ENCODE measurements at regions not wholly inside any gene's neighbourhood (a gene's known extent, or its start where the extent isn't known, plus 50 kb on each side); places are given as distances from the start of the nearest gene placed in this dataset.

DNA sequence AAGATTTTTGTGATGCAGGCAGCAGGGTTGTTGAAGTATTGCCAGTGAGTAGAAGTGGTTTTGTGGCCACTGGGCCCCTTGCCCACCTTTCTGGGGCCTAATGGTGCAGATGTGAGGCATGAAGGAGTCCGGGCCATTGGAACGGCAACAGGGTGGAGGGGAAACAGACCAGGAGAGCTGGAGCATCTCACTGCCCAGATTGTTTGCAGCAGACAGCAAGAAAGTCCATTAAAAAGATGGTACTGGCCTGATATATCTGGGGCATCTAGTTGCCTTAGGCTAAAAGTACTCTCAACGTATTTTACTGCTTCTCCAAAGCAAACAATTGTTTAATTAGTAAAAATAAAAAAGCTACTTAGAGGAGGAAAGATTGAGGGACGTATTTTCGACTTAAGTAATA lies 298.4 kb downstream of the SATB1 start:
- H3K27ac ChIP-seq (ENCODE audit: low read depth, low read length): no peak overlapping the region
- H3K9me3 ChIP-seq (ENCODE audit: control insufficient read depth, insufficient read depth, low read length): no peaks in the 10 kb centered on the region
- no peaks in the 10 kb centered on the region for H3K27me3 ChIP-seq (ENCODE audit: control insufficient read depth, insufficient read depth, low read length)
- H3K4me3 ChIP-seq (ENCODE audit: low read depth, low read length): no peak overlapping the region
- no peak overlapping the region for H3K9ac ChIP-seq (ENCODE audit: low read depth, low read length)
- H3K4me1 ChIP-seq (ENCODE audit: control insufficient read depth, insufficient read depth, low read length): no peaks in the 10 kb centered on the region
- H3K36me3 ChIP-seq (ENCODE audit: control insufficient read depth, insufficient read depth, low read length): no peaks in the 10 kb centered on the region; the same call in 1 of the 2 replicates

DNA sequence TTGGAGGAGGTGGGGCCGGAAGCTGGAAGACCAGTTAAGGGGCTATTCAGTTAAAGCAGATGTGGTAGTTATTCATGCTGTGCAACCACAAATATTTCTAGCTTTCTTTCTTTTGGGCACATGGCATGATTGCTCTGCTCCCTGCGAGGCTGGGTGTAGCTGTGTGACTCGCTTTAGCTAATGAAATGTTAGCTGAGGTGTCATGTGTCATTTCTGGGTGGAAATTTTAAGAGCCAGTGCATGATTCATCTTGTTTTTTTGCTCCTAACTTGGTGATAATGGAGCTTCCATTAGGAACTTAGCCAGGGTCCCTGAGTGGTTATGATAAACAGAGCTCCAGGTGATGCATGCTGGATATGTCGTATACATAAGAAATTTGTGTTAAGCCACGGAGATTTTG lies 300.6 kb downstream of the SATB1 start:
- H3K36me3 ChIP-seq (ENCODE audit: control insufficient read depth, insufficient read depth, low read length): no peaks in the 10 kb centered on the region; the same call in 1 of the 2 replicates
- H3K27me3 ChIP-seq (ENCODE audit: control insufficient read depth, insufficient read depth, low read length): no peaks in the 10 kb centered on the region
- H3K4me3 ChIP-seq (ENCODE audit: low read depth, low read length): no peak overlapping the region
- H3K4me1 ChIP-seq (ENCODE audit: control insufficient read depth, insufficient read depth, low read length): no peaks in the 10 kb centered on the region
- no peak overlapping the region for H3K27ac ChIP-seq (ENCODE audit: low read depth, low read length)
- H3K9me3 ChIP-seq (ENCODE audit: control insufficient read depth, insufficient read depth, low read length): no peaks in the 10 kb centered on the region
- no peak overlapping the region for H3K9ac ChIP-seq (ENCODE audit: low read depth, low read length)

DNA sequence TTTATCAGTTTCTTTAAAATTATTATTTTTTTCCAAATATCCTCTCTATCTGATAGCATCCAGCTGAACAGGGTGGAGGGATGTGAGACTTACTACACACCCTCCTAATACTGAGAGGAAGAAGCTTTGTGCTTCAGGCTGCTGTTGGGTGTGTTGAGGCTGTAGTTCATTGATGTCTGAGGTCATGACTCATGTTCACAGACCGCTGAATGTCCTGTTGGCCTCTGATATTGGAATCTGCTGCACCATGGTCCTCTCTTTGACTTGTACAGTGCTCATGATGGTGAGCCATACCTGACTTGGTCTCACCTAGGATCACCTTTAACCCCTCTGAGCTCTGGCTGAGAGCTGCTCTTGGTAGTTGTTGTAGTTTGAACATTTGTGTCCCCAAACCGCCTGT lies 302.9 kb downstream of the SATB1 start:
- Histone ChIP-seq H3K4me1 (ENCODE audit: control insufficient read depth, insufficient read depth, low read length) (no peaks in the 10 kb centered on the region), H3K9me3 (ENCODE audit: control insufficient read depth, insufficient read depth, low read length) (no peaks in the 10 kb centered on the region), H3K36me3 (ENCODE audit: control insufficient read depth, insufficient read depth, low read length) (no peaks in the 10 kb centered on the region; the same call in 1 of the 2 replicates), H3K9ac (ENCODE audit: low read depth, low read length) (no peak overlapping the region), H3K27ac (ENCODE audit: low read depth, low read length) (no peak overlapping the region), H3K4me3 (ENCODE audit: low read depth, low read length) (no peak overlapping the region), H3K27me3 (ENCODE audit: control insufficient read depth, insufficient read depth, low read length) (no peaks in the 10 kb centered on the region)

DNA sequence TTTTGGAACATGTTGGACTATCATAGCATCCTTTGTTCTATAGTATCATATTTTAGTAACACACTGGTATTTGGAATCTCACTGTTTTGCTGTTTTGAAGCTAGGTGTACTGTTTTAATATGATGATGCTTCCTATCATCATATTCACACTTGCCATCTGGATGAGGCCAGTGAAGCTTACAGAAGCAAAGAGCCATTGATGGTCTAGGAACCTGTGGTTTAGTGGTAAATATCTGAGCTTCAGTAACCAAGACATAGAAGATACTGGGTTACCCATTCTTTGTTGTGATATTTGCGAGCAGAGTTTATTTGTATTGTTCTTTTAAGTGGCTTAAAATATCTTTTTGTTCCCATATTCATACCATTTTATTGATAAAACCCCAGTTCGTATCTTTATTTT lies 304.1 kb downstream of the SATB1 start:
- Histone ChIP-seq H3K27ac (ENCODE audit: low read depth, low read length) (no peak overlapping the region), H3K4me3 (ENCODE audit: low read depth, low read length) (no peak overlapping the region), H3K36me3 (ENCODE audit: control insufficient read depth, insufficient read depth, low read length) (no peaks in the 10 kb centered on the region; the same call in 1 of the 2 replicates), H3K4me1 (ENCODE audit: control insufficient read depth, insufficient read depth, low read length) (no peaks in the 10 kb centered on the region), H3K9me3 (ENCODE audit: control insufficient read depth, insufficient read depth, low read length) (no peaks in the 10 kb centered on the region), H3K9ac (ENCODE audit: low read depth, low read length) (no peak overlapping the region), H3K27me3 (ENCODE audit: control insufficient read depth, insufficient read depth, low read length) (no peaks in the 10 kb centered on the region)

DNA sequence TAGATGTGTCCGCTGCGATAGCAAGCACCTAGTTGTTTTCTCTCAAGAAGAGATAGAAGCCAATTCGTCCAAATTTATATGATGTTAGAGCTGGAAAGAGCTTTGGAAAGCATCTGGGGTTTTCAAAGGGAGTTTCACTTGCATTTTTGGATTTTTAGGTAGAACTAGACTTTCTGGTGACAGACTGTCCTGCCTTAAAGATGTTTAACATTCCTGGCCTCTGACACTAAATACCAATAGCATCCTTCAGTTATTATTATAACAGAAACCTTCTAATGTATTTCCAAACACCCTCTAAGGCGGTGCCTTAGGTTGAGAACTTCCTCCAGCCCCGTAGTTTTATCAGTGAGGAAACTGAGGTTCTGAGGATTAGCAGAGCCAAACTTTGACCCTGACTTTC lies 305.3 kb downstream of the SATB1 start:
- Histone ChIP-seq H3K27me3 (ENCODE audit: control insufficient read depth, insufficient read depth, low read length) (no peaks in the 10 kb centered on the region), H3K9ac (ENCODE audit: low read depth, low read length) (no peak overlapping the region), H3K4me3 (ENCODE audit: low read depth, low read length) (no peak overlapping the region), H3K4me1 (ENCODE audit: control insufficient read depth, insufficient read depth, low read length) (no peaks in the 10 kb centered on the region), H3K27ac (ENCODE audit: low read depth, low read length) (no peak overlapping the region), H3K9me3 (ENCODE audit: control insufficient read depth, insufficient read depth, low read length) (no peaks in the 10 kb centered on the region), H3K36me3 (ENCODE audit: control insufficient read depth, insufficient read depth, low read length) (no peaks in the 10 kb centered on the region; the same call in 1 of the 2 replicates)

DNA sequence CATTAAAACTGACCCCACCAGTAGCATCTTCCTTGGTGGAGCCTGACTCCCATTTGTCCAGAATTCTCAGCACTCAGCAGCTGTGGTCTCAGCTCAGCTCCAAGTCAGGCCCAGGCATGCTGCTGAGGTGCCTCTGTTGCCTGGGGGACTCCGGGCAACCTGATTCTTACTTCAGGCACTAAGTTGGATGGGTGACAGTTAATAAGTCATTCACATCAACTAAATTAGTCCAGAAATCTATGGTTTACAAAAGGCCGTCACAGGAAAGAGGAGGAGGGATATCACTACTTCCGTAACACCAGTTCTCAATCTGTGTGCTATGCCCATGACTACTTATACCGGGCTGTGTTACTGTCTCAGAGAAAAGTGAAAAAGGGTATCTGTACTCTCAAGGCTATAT lies 310.2 kb downstream of the SATB1 start:
- H3K27me3 ChIP-seq (ENCODE audit: control insufficient read depth, insufficient read depth, low read length): no peaks in the 10 kb centered on the region
- no peak overlapping the region for H3K27ac ChIP-seq (ENCODE audit: low read depth, low read length)
- no peak overlapping the region for H3K9ac ChIP-seq (ENCODE audit: low read depth, low read length)
- H3K9me3 ChIP-seq (ENCODE audit: control insufficient read depth, insufficient read depth, low read length): no peaks in the 10 kb centered on the region
- H3K4me1 ChIP-seq (ENCODE audit: control insufficient read depth, insufficient read depth, low read length): peaks cover 6% of the 10 kb centered on the region; the same call in 1 of the 2 replicates
- no peaks in the 10 kb centered on the region for H3K36me3 ChIP-seq (ENCODE audit: control insufficient read depth, insufficient read depth, low read length)
- no peak overlapping the region for H3K4me3 ChIP-seq (ENCODE audit: low read depth, low read length)

DNA sequence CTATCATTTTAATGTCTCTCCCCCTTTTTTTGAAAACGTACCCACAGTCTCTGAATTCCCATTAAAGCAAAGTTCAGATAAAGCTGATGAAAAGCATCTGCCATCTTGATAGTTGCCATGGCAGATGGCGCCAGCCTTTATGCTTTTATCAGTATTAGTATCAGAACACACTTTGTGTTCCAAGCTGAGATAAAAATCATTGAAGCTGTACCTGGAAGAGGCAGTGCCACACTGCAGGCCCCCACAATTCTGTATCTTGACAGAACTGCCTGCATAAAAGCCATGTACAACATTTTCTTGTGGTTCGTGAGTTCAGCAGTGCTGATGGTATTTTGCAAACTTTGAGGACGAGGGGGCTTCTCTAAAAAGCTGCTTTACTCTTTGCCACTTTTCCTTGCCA lies 311.7 kb downstream of the SATB1 start:
- peaks cover 6% of the 10 kb centered on the region; the same call in 1 of the 2 replicates for H3K4me1 ChIP-seq (ENCODE audit: control insufficient read depth, insufficient read depth, low read length)

DNA sequence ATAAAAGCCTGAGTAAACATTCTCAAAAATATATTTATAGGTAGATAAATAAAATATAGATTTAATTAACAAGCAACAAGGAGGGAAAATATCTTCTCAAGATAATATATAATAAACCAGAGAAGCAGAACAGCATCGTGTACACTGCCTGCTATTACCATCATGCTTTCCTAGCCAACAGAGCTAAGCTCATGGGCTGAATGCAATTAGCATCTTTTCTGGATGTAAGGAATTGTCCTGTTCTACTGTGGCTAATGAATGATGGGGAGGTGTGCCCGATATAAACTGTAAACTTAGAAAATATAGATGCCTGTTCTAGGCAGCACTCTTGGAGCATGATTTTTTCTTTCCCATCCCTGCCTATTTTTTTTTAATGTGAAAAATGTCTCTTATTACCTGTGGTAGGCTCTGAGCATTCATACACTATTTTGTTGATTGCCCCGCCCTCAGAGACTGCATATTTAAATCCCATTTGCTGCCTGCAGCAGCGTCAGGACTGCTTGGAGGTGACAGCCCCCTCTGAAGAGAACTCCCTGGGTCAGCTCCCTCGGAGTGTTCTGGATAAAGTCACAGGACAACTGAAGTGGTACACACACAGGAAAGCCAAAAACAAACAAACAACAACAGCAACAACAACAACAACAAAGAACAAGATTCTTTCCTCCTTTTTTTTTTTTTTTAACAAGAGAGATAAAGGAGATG lies 312.3 kb downstream of the SATB1 start:
- H3K4me1 ChIP-seq (ENCODE audit: control insufficient read depth, insufficient read depth, low read length): peaks cover 6% of the 10 kb centered on the region; the same call in 1 of the 2 replicates
- no peak overlapping the region for H3K27ac ChIP-seq (ENCODE audit: low read depth, low read length)
- no peaks in the 10 kb centered on the region for H3K36me3 ChIP-seq (ENCODE audit: control insufficient read depth, insufficient read depth, low read length)
- H3K27me3 ChIP-seq (ENCODE audit: control insufficient read depth, insufficient read depth, low read length): no peaks in the 10 kb centered on the region
- no peaks in the 10 kb centered on the region for H3K9me3 ChIP-seq (ENCODE audit: control insufficient read depth, insufficient read depth, low read length)
- H3K4me3 ChIP-seq (ENCODE audit: low read depth, low read length): no peak overlapping the region
- no peak overlapping the region for H3K9ac ChIP-seq (ENCODE audit: low read depth, low read length)

More for the DNA sequence above, 311.7 kb downstream of the SATB1 start:
- Histone ChIP-seq H3K27me3 (ENCODE audit: control insufficient read depth, insufficient read depth, low read length) (no peaks in the 10 kb centered on the region), H3K4me3 (ENCODE audit: low read depth, low read length) (no peak overlapping the region), H3K27ac (ENCODE audit: low read depth, low read length) (no peak overlapping the region), H3K9me3 (ENCODE audit: control insufficient read depth, insufficient read depth, low read length) (no peaks in the 10 kb centered on the region), H3K36me3 (ENCODE audit: control insufficient read depth, insufficient read depth, low read length) (no peaks in the 10 kb centered on the region), H3K9ac (ENCODE audit: low read depth, low read length) (no peak overlapping the region)

DNA sequence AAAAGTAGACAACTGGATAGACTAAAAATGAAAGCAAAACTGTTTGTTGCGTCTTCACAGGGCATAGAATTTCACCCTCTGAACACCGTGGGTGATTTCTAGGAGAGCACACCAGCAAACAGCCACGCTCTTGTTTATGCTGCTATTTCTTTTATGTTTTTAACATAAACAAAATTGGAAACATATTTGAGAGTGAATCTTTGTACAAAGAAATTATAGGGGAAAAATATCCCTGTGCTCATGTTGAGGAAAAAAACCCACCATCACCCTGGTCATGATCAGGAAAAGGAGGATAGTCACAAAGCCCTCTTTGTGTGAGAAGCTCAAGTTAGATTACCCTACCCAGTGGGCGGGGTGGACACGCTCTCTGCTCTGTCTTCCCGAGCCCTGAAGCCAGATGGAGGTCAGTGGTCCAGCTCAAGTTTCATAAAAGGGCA lies 313.3 kb downstream of the SATB1 start:
- H3K4me3 ChIP-seq (ENCODE audit: low read depth, low read length): no peak overlapping the region
- peaks cover 6% of the 10 kb centered on the region; the same call in 1 of the 2 replicates for H3K4me1 ChIP-seq (ENCODE audit: control insufficient read depth, insufficient read depth, low read length)
- H3K9me3 ChIP-seq (ENCODE audit: control insufficient read depth, insufficient read depth, low read length): no peaks in the 10 kb centered on the region
- no peaks in the 10 kb centered on the region for H3K27me3 ChIP-seq (ENCODE audit: control insufficient read depth, insufficient read depth, low read length)
- no peaks in the 10 kb centered on the region for H3K36me3 ChIP-seq (ENCODE audit: control insufficient read depth, insufficient read depth, low read length)
- H3K9ac ChIP-seq (ENCODE audit: low read depth, low read length): no peak overlapping the region
- no peak overlapping the region for H3K27ac ChIP-seq (ENCODE audit: low read depth, low read length)

DNA sequence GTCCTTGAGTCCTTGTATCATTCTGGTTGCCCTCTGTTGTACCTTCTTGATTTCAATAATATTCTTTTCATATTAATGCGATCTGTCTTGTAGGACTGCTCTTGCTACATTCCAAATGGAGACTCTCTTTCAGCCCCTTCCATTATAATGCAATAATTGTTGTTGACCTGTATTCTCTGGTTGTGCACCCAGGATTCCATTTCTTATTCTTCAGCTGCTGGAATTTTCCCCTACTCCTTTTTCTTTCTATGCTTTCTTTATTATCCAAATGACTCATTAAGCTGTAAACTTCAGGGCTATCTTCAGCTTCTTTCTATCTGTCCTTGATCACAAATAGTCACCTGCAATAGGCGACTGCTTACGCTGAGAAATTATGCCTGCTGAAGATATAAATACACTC lies 321.5 kb downstream of the SATB1 start:
- no peaks in the 10 kb centered on the region for H3K9me3 ChIP-seq (ENCODE audit: control insufficient read depth, insufficient read depth, low read length)
- no peaks in the 10 kb centered on the region for H3K36me3 ChIP-seq (ENCODE audit: control insufficient read depth, insufficient read depth, low read length)
- no peak overlapping the region for H3K9ac ChIP-seq (ENCODE audit: low read depth, low read length)
- H3K27me3 ChIP-seq (ENCODE audit: control insufficient read depth, insufficient read depth, low read length): no peaks in the 10 kb centered on the region
- H3K27ac ChIP-seq (ENCODE audit: low read depth, low read length): no peak overlapping the region
- peaks cover 17% of the 10 kb centered on the region for H3K4me1 ChIP-seq (ENCODE audit: control insufficient read depth, insufficient read depth, low read length)
- H3K4me3 ChIP-seq (ENCODE audit: low read depth, low read length): no peak overlapping the region

DNA sequence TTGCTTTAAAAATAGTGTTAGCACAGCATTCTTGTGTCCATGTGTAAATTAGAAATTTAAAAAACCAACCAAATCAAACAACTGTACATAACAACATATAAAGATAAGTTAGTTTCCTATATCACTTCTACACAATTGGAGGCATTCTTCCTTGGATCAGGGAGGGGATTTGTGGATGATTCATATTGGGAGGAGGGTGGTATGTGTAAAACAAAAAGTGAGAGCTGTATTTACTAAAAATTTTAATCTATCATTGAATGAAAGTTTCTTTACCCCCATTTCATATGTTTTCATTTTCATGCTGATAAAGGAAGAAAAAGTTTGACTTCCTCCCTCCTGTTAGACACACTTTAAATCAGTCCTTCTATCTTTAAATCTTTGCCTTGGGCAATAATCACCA lies 325.0 kb downstream of the SATB1 start:
- no peaks in the 10 kb centered on the region for H3K9me3 ChIP-seq (ENCODE audit: control insufficient read depth, insufficient read depth, low read length)
- no peak overlapping the region for H3K27ac ChIP-seq (ENCODE audit: low read depth, low read length)
- H3K9ac ChIP-seq (ENCODE audit: low read depth, low read length): no peak overlapping the region

More for the DNA sequence above, 325.0 kb downstream of the SATB1 start:
- Histone ChIP-seq H3K4me1 (ENCODE audit: control insufficient read depth, insufficient read depth, low read length) (peaks cover 19% of the 10 kb centered on the region), H3K27me3 (ENCODE audit: control insufficient read depth, insufficient read depth, low read length) (no peaks in the 10 kb centered on the region), H3K36me3 (ENCODE audit: control insufficient read depth, insufficient read depth, low read length) (no peaks in the 10 kb centered on the region), H3K4me3 (ENCODE audit: low read depth, low read length) (no peak overlapping the region)

All from HUES48 (cell line).